GM18519 (cell line): ENCODE measurements at regions not wholly inside any gene's neighbourhood (a gene's known extent, or its start where the extent isn't known, plus 50 kb on each side); places are given as distances from the start of the nearest gene placed in this dataset.

Experiments used
- ATAC-seq: cut with Tn5 transposase; IDR thresholded peaks from one replicate; pipeline ENCODE4 v1.9.1; 2021; ENCODE audit warnings: mild to moderate bottlenecking, moderate library complexity; ENCODE audit not compliant: unreplicated experiment, low FRiP score

DNA sequence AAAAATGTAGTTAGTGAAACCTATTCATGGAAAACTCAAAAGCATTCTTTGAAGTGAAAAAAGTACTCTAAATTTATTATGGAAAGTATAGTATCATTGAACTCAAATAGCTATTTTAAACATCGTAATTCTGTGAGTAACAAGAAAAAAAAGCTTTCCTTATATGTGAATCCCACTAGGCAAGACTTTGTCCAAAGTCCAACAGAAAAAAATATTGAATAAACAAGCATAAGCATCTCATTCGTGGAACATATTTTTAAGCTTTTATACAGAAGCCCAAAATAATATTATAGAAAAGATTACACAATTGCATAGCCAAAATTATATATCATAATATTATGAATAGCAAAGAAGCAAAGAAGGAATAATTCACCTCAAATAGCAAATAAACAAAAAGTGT is 79.4 kb upstream of the IFNE start:
- no peak for ATAC-seq

- ATAC-seq: no peak
Observed at GRCh38 chr9:21564175-21564574, 82.1 kb upstream of the IFNE start.

DNA sequence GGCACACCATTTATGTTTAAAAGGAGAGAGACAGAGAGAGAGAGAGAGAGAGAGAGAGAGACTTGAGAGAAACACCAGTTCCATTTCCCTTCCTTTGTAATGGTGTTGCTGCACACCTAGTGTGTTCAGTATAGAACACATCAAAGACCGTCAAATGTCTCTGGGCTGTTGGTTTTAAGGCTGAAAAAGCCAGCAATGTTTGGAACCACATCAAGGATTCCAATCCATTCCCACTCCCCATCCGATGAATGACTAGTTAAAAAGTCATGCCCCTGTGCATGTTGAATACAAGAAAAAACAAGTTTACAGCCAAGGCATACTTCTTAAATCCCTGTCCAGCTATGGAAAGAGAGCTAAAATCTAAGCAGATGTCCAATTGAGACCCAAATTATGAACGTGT is 83.0 kb upstream of the IFNE start:
- ATAC-seq: no peak

- ATAC-seq: no peak
Observed at GRCh38 chr9:21567926-21568325, 85.8 kb upstream of the IFNE start.

DNA sequence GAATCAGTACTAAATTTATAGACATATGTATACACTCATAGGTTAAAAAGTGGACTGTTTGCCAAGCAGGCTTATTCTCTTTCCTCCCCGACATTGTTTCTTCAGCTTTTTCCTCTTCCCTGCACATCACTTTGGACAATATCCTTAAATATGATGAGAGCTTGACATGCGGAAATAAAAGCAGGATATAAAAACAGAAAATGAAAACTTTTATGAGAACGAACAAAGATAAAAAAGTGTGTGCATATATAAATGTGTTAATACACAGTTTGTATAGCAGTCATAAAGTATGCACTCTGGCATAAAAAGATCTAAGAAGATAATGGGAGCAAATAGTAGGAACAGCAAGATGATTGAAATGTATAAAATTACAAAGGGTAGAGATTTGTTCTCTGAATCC is 86.4 kb upstream of the IFNE start:
- ATAC-seq: no peak

DNA sequence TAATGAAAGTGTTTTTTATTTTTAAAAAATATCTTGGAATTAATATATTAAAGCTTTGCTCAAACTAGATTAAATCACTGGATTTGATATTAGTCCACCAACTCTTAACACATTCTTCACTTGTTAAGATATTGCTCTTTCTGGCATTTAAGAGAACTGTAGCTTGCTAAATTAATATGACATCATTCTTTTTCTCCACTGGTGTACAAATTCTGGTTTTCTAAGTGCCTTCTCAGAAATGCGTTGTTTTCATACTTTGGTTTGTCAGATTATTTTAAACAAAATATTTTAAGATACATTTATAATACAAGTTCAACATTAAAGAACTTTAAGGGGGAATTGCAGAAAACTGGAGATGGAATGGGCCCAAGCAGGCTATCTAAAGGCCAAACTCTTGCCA is 87.6 kb upstream of the IFNE start:
- no peak for ATAC-seq

DNA sequence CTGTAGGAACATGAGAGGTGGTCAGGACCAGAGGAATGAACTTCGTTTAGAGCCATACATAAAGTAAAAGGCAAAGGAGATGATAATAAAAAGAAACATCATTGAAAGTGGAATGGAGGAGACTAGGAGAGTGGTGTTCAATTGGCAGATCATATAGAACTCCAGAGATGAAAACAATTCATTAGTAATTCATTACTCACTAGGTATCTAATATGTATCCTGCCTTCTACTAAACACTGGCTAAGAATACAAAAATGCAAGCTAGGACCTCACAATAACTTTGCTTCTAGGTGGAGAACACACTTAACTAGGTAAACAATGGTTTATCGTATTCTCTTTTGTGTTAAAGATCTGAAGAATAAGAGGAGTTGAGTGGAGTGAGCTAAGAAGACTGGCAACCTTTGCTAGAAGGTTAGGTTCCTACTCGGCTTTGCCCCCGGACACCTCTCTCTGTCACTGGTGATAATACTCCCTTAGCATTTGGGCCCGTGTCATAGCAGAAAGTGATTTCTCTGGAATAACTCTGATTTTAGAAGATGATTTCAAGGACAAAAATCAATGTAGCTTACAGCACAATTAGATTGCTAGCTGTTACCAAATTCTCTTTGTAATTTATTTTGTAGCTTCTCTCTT is 88.6 kb upstream of the IFNE start:
- ATAC-seq: no peak

- no peak for ATAC-seq
Observed at GRCh38 chr9:21574261-21574660, 92.1 kb upstream of the IFNE start.

DNA sequence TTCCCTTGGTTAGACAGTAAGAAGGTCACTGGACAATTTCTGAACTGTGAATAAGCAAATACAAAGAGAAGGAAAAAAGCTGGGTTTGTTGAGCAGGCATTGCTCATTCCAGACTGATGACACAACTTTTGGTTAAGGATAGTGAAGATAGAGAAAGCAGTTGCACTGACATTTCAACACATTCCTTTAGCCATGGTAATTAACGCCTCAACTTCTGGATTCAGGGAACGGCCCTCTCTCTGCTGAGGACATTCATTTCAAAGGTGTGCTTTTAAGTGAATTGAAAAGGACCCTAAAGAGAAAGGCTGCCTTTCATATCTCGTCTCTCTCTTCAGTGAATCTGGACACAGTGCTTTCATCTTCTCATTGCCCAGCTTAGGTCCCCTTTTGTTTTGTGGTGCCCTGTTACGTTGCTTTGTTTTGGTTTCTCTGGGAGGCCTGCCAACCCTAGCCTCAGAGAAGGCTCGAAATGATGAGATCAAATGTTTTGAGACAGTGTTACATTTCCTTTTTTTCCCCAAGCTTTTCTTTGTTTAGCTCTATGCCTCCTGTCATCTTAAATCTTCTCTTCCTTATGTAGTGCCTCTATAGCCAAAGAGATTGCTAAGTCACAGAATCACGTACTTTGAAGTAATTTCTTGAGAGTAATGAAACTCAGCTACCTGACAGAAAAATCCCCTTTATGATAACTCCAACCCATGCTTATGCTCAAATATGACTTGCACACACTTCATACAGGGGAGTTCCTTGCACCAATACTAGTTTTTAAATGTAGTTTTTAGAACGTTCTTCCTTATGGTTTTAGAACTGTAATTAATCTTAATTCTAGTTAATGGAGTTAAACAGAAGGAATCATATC is 94.4 kb upstream of the IFNE start:
- ATAC-seq: peak; percentile 41

DNA sequence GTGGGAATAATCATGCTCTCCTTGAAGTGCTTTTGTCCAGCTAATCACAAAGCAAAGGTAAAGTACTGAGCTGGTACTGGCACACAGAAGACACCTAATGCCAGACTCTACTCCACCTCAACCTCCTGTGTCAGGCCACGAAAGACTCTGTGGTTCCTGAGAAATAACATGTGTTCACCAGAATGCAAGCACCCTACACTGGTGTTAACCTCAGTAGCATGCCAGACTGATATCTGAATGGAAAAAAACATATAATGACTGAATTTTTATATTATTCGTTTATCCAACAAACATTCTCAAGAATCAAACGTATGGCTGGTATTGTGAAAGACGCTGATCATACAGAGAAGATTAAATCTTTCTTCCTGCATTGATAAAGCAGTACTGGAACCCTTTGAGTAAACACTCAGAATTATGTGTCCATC is 97.1 kb upstream of the IFNE start:
- ATAC-seq: no peak

DNA sequence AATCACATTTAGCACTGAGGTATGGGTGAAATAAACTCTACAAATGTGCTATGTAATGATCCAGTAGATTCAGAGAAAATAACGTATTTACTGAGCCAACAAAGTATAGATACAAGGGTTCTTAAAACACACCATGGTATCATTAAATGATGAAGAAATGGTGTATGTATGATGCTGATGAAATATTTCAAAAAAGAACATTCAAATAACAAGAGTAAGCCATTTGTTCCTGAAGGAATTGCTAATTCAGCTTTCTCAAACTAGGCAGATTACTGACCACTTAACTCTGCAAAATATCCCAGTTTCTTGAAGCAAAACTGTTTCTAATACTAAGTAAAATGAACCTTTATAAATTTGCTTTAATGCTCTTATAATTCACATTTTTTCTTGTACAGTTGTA is 97.6 kb upstream of the IFNE start:
- no peak for ATAC-seq

GRCh38 chr9:21580636-21581378 is 98.7 kb upstream of the IFNE start:
- no peak for ATAC-seq

GRCh38 chr9:21583628-21584377 is 101.7 kb upstream of the IFNE start:
- ATAC-seq: no peak

DNA sequence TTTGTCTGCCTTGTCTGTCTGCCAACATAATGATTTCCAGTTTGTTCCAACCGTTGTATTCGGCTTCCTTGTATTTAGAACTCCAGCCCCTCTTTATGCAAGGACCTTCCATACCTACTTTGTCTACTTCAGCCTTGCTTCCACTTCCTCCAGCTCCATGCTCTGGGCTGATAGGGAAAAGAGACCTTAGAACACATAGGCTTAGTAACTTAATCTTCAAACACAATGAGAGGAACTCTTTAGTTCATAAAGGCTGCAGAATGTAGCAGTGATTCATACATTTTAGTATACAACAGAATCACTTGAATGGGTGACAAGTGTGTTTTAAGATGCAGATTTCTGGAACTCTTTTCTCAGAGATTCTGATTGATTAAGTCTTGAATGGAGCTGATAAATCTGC is 102.8 kb upstream of the IFNE start:
- ATAC-seq: no peak

DNA sequence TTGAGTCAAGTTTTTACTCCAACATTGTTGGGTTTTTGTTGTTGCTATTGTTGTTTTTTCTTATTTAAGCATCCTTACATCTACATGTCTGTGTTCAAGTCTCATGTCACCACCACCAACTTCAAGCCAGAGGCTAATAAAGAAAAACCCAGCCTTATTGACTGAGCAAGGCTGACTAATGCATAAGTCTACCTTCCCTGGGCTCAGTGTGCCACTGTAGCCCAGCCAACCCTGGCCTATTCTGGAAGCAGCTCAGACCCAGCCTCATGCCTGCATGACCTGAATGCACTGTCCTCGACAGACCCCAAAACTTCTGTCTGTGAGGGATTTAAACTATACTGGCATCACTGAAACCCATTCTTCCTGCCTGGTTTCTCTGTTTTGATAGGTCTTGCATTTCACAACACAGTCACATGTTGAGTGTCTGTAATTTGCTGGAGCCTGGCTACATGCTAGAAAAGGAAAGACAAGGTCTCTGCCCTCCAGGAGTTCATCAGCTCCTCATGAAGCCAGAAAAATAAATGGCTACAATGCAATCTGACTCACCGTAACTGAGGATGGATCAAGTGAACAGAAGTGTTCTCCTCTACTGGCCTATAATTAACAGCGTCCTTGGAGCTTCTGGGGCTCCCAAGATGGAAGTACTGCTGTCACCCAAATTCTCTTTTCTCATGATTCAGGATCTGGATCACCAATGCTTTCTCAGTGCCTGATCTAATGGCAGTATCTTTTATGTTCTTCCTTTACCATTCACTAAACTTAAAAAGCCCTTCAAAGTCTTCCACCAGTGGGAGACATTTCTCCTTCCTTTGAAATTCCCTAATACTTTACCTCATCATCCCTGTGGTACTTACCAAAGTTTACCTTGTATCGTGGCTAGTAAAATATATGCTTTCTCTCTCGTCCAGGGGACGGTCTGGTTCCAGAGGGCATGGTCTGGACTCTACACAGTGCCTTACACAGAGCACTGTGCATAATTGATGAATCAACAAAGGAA is 103.9 kb upstream of the IFNE start:
- ATAC-seq: no peak

DNA sequence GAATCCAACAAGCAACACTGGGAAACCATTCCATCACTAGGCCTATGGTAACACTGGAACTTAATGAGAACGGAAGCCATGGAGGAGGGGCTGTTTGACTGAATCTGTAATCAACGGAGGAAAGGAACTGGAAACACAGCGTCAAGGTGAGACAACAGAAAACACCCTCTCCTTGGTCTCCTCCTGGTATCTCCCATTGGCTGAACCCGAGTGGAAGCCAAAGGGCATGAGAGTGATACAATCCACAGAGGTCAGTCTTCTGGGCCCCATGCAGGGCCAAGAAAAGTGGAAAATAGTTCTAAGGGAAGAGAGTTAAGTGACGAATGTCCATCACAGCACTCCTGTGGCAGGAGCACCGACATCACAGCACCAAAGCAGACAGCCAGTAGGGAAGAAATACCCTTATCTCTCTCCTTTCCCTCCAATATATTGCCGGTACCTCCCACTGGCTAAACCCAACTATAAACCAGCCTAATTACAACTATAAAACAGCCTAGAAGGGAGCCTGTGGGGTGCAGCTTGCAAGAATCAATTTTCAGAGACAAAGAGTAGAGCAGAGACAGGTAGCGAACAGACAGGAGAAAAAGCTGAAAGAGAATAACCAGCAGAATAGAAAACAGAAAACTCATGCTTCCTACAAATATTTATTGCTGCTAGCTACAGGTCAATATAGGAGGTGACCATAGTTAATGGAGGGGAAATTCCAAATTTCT is 107.4 kb upstream of the IFNE start:
- no peak for ATAC-seq

- ATAC-seq: no peak
Observed at GRCh38 chr9:21590058-21590996, 108.2 kb upstream of the IFNE start.
